ENCODE measurements at regions not wholly inside any gene's neighbourhood (a gene's known extent, or its start where the extent isn't known, plus 50 kb on each side); places are given as distances from the start of the nearest gene placed in this dataset.

DNA sequence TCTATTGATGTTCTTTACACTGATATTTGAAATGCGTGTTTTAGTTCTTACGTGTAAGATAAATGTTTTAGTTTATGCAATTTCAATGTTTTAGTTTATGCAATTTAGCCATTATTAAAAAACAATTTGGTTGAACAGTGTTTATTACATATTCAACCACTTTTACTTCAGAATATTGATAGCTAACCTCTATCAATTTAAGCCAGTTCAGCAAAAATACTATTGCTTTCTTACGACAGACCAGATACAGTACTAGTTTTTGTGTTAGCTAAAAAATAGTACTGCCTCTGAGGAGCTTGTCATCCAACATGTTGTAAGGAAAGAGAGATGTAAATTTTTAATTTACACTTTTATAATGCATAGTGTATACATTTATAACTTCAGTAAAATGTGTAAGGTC, 361.7 kb upstream of the FAT1 start:
- TF ChIP-seq TEAD4 (IDR thresholded peaks at IDR 0.05): no peak
- TF ChIP-seq EP300 (IDR thresholded peaks at IDR 0.05; ENCODE audit: borderline replicate concordance): no peak
- no peak for TF ChIP-seq ZBTB7A (IDR thresholded peaks at IDR 0.05; ENCODE audit: low read depth)
- TF ChIP-seq YY1 (IDR thresholded peaks at IDR 0.05; ENCODE audit: low read depth): no peak
- TF ChIP-seq FOXM1 (IDR thresholded peaks at IDR 0.05; ENCODE audit: borderline replicate concordance, low read depth): no peak
- TF ChIP-seq NFIC (IDR thresholded peaks at IDR 0.05): no peak

Data from Ishikawa (cell line).